ENCODE measurements at regions not wholly inside any gene's neighbourhood (a gene's known extent, or its start where the extent isn't known, plus 50 kb on each side); places are given as distances from the start of the nearest gene placed in this dataset.

GRCh38 chr1:18555036-18555435, 74.3 kb downstream of the KLHDC7A start:
- TF ChIP-seq, protein P1, sequence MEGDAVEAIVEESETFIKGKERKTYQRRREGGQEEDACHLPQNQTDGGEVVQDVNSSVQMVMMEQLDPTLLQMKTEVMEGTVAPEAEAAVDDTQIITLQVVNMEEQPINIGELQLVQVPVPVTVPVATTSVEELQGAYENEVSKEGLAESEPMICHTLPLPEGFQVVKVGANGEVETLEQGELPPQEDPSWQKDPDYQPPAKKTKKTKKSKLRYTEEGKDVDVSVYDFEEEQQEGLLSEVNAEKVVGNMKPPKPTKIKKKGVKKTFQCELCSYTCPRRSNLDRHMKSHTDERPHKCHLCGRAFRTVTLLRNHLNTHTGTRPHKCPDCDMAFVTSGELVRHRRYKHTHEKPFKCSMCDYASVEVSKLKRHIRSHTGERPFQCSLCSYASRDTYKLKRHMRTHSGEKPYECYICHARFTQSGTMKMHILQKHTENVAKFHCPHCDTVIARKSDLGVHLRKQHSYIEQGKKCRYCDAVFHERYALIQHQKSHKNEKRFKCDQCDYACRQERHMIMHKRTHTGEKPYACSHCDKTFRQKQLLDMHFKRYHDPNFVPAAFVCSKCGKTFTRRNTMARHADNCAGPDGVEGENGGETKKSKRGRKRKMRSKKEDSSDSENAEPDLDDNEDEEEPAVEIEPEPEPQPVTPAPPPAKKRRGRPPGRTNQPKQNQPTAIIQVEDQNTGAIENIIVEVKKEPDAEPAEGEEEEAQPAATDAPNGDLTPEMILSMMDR (IDR thresholded peaks at IDR 0.05; ENCODE audit: unreplicated experiment in 3 of 3), result no peak
- H3K27ac Mint-ChIP-seq, result no peak overlapping the region
- no peaks in the 10 kb centered on the region for H3K9me3 Mint-ChIP-seq
- peaks cover 77% of the 10 kb centered on the region for H3K27me3 Mint-ChIP-seq (ENCODE audit: low read depth)
- peaks cover 27% of the 10 kb centered on the region for H3K4me1 Mint-ChIP-seq
- H3K4me3 Mint-ChIP-seq, result no peak overlapping the region
- no peaks in the 10 kb centered on the region for H3K36me3 Mint-ChIP-seq (ENCODE audit: low read depth)

GRCh38 chr1:18556364-18556763, 74.3 kb upstream of the PAX7 start:
- Mint-ChIP-seq H3K9me3 (no peaks in the 10 kb centered on the region), H3K27ac (no peak overlapping the region), H3K4me3 (no peak overlapping the region), H3K4me1 (peaks cover 23% of the 10 kb centered on the region), H3K36me3 (ENCODE audit: low read depth) (no peaks in the 10 kb centered on the region), H3K27me3 (ENCODE audit: low read depth) (peaks cover 80% of the 10 kb centered on the region)
- TF ChIP-seq, protein P1 (IDR thresholded peaks at IDR 0.05; ENCODE audit: unreplicated experiment in 3 of 3), result peak; percentile 33 to 50 (median 34)

DNA sequence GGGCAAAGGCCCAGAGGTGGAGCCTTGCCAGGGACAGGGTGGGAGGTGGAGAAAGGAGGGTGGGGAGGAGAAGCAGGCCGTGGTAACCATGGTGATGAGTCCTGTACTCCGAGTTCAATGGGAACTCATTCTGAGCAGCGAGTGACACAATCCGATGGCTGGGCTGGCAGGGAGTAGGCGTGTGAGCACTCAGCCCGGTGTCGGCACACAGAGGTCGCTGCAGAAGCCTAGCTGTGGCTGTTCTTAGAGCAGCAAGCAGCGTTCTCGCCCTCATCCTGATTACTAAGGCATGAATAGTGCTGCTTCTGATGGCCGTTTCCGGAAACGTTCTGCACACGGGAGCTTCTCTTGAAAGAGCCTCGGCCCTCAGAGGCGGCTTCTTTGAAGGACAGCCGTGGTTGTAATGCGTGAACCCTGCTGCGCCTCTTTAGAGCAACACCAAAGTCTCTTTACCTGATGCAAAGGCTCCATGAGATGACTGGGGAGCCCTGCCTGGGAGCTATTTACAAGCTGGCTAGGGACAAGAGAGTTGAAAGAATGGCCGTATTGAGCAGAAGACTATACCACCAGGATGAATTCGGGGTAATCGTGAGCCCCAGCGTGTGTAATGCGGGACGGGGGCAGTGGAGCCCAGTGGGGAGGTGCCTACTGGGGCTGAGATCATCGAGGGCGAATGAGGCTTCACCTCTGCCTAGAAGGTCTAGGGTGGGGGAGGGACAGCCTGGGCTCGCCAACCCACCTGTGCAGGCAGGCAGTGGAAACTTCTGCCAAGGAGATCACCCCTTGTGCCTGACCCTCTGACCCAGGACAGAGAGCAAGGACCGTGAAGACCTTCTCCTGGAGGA, 72.8 kb upstream of the PAX7 start:
- H3K36me3 Mint-ChIP-seq (ENCODE audit: low read depth), result no peaks in the 10 kb centered on the region
- H3K27me3 Mint-ChIP-seq (ENCODE audit: low read depth), result peaks cover 79% of the 10 kb centered on the region
- TF ChIP-seq, protein P1 (IDR thresholded peaks at IDR 0.05; ENCODE audit: unreplicated experiment in 3 of 3), result no peak
- peak overlapping the region in 1 of 3 experiments; percentile 28 for H3K4me3 Mint-ChIP-seq
- H3K27ac Mint-ChIP-seq, result no peak overlapping the region
- H3K9me3 Mint-ChIP-seq, result no peaks in the 10 kb centered on the region
- H3K4me1 Mint-ChIP-seq, result peaks cover 13% of the 10 kb centered on the region

- TF ChIP-seq, protein P1 (IDR thresholded peaks at IDR 0.05; ENCODE audit: unreplicated experiment in 3 of 3), result no peak
- Mint-ChIP-seq H3K36me3 (ENCODE audit: low read depth) (no peaks in the 10 kb centered on the region), H3K27me3 (ENCODE audit: low read depth) (peaks cover 74% of the 10 kb centered on the region)
These were observed 70.0 kb upstream of the PAX7 start for GRCh38 chr1:18560692-18561091.

GRCh38 chr1:18561967-18562366, 68.7 kb upstream of the PAX7 start:
- no peaks in the 10 kb centered on the region for H3K9me3 Mint-ChIP-seq
- H3K4me3 Mint-ChIP-seq, result no peak overlapping the region
- H3K27ac Mint-ChIP-seq, result no peak overlapping the region
- peaks cover 72% of the 10 kb centered on the region for H3K27me3 Mint-ChIP-seq (ENCODE audit: low read depth)
- TF ChIP-seq, protein P1 (IDR thresholded peaks at IDR 0.05; ENCODE audit: unreplicated experiment in 3 of 3), result no peak
- peaks cover 11% of the 10 kb centered on the region for H3K4me1 Mint-ChIP-seq
- H3K36me3 Mint-ChIP-seq (ENCODE audit: low read depth), result no peaks in the 10 kb centered on the region

More at GRCh38 chr1:18560692-18561091, 70.0 kb upstream of the PAX7 start:
- Mint-ChIP-seq H3K4me3 (no peak overlapping the region), H3K9me3 (no peaks in the 10 kb centered on the region), H3K4me1 (peaks cover 11% of the 10 kb centered on the region), H3K27ac (no peak overlapping the region)

GRCh38 chr1:18564676-18565075, 66.0 kb upstream of the PAX7 start:
- Mint-ChIP-seq H3K27me3 (ENCODE audit: low read depth) (peaks cover 54% of the 10 kb centered on the region), H3K36me3 (ENCODE audit: low read depth) (no peaks in the 10 kb centered on the region), H3K9me3 (peaks cover 2% of the 10 kb centered on the region), H3K27ac (no peak overlapping the region), H3K4me3 (no peak overlapping the region), H3K4me1 (no peaks in the 10 kb centered on the region)
- TF ChIP-seq, protein P1 (IDR thresholded peaks at IDR 0.05; ENCODE audit: unreplicated experiment in 3 of 3), result no peak
